ENCODE measurements at regions not wholly inside any gene's neighbourhood (a gene's known extent, or its start where the extent isn't known, plus 50 kb on each side); places are given as distances from the start of the nearest gene placed in this dataset.
A peak's percentile ranks its signal among the peaks of the same experiment; 100 is the strongest.
"Not testable (repeated sequence)": the region's sequence is repeated elsewhere in the genome, so short reads cannot be mapped to it uniquely, and the experiment has no call there.

- DNase-seq (ENCODE audit: extremely low read depth in 1 of 11, low read depth in 9 of 11, low spot score in 4 of 11), result no peak
These were observed 320.8 kb upstream of the DUSP10 start for GRCh38 chr1:222062640-222063039.

- DNase-seq (ENCODE audit: extremely low read depth in 1 of 11, low read depth in 9 of 11, low spot score in 4 of 11), result no peak
These were observed 319.9 kb upstream of the DUSP10 start for GRCh38 chr1:222061711-222062359.

GRCh38 chr1:222060210-222060916 is 318.5 kb upstream of the DUSP10 start:
- DNase-seq (ENCODE audit: extremely low read depth in 1 of 11, low read depth in 9 of 11, low spot score in 4 of 11), result no peak

- no peak for DNase-seq (ENCODE audit: extremely low read depth in 1 of 11, low read depth in 9 of 11, low spot score in 4 of 11)
These were observed 316.4 kb upstream of the DUSP10 start for GRCh38 chr1:222058249-222058648.

GRCh38 chr1:222057162-222057561 is 315.3 kb upstream of the DUSP10 start:
- no peak for DNase-seq (ENCODE audit: extremely low read depth in 1 of 11, low read depth in 9 of 11, low spot score in 4 of 11)

GRCh38 chr1:222054416-222054815 is 312.5 kb upstream of the DUSP10 start:
- no peak for DNase-seq (ENCODE audit: extremely low read depth in 1 of 11, low read depth in 9 of 11, low spot score in 4 of 11)

GRCh38 chr1:222053790-222054294 is 312.0 kb upstream of the DUSP10 start:
- no peak for DNase-seq (ENCODE audit: extremely low read depth in 1 of 11, low read depth in 9 of 11, low spot score in 4 of 11)

GRCh38 chr1:222051311-222051710 is 309.4 kb upstream of the DUSP10 start:
- not testable (repeated sequence) for DNase-seq (ENCODE audit: extremely low read depth in 1 of 11, low read depth in 9 of 11, low spot score in 4 of 11)

- DNase-seq (ENCODE audit: extremely low read depth in 1 of 11, low read depth in 9 of 11, low spot score in 4 of 11), result not testable (repeated sequence)
These were observed 307.8 kb upstream of the DUSP10 start for GRCh38 chr1:222049661-222050060.

GRCh38 chr1:222049176-222049575 is 307.3 kb upstream of the DUSP10 start:
- no peak for DNase-seq (ENCODE audit: extremely low read depth in 1 of 11, low read depth in 9 of 11, low spot score in 4 of 11)

GRCh38 chr1:222048094-222048595 is 306.3 kb upstream of the DUSP10 start:
- no peak for DNase-seq (ENCODE audit: extremely low read depth in 1 of 11, low read depth in 9 of 11, low spot score in 4 of 11)

- DNase-seq (ENCODE audit: extremely low read depth in 1 of 11, low read depth in 9 of 11, low spot score in 4 of 11), result no peak
These were observed 305.5 kb upstream of the DUSP10 start for GRCh38 chr1:222047366-222047765.

GRCh38 chr1:222046684-222047263 is 304.9 kb upstream of the DUSP10 start:
- no peak for DNase-seq (ENCODE audit: extremely low read depth in 1 of 11, low read depth in 9 of 11, low spot score in 4 of 11)

- DNase-seq (ENCODE audit: extremely low read depth in 1 of 11, low read depth in 9 of 11, low spot score in 4 of 11), result no peak
These were observed 303.9 kb upstream of the DUSP10 start for GRCh38 chr1:222045786-222046185.

GRCh38 chr1:222045236-222045635 is 303.3 kb upstream of the DUSP10 start:
- no peak for DNase-seq (ENCODE audit: extremely low read depth in 1 of 11, low read depth in 9 of 11, low spot score in 4 of 11)

GRCh38 chr1:222043444-222044292 is 301.8 kb upstream of the DUSP10 start:
- DNase-seq (ENCODE audit: extremely low read depth in 1 of 11, low read depth in 9 of 11, low spot score in 4 of 11), result peak in 10 of 11 donors; percentile 25 to 80 (median 58)

- no peak for DNase-seq (ENCODE audit: extremely low read depth in 1 of 11, low read depth in 9 of 11, low spot score in 4 of 11)
These were observed 300.2 kb upstream of the DUSP10 start for GRCh38 chr1:222042120-222042519.

- peak in 1 of 11 donors; percentile 39 for DNase-seq (ENCODE audit: extremely low read depth in 1 of 11, low read depth in 9 of 11, low spot score in 4 of 11)
These were observed 299.1 kb upstream of the DUSP10 start for GRCh38 chr1:222040955-222041354.

- peak in 3 of 11 donors; percentile 13 to 31 (median 22) for DNase-seq (ENCODE audit: extremely low read depth in 1 of 11, low read depth in 9 of 11, low spot score in 4 of 11)
These were observed 298.4 kb upstream of the DUSP10 start for GRCh38 chr1:222040121-222040805.
